ENCODE measurements at regions not wholly inside any gene's neighbourhood (a gene's known extent, or its start where the extent isn't known, plus 50 kb on each side); places are given as distances from the start of the nearest gene placed in this dataset.

GRCh38 chr5:29524227-29524626 lies 1669.3 kb upstream of the CDH6 start:
- no peak for TF ChIP-seq CTCF (IDR thresholded peaks at IDR 0.05)
- no peak for TF ChIP-seq POLR2A (IDR thresholded peaks at IDR 0.05)

Data from ovary (tissue), 3 donors.